COLO829 (cell line): ENCODE measurements at regions not wholly inside any gene's neighbourhood (a gene's known extent, or its start where the extent isn't known, plus 50 kb on each side); places are given as distances from the start of the nearest gene placed in this dataset.

Experiments
- DNase-seq: peaks from one replicate; pipeline ENCODE4 v3.0.0; 2012; ENCODE audit warnings: low spot score

GRCh38 chr7:46233585-46234329, 312.7 kb upstream of the IGFBP3 start:
- DNase-seq, result no peak

- DNase-seq, result no peak
Observed at GRCh38 chr7:46230990-46231305, 309.9 kb upstream of the IGFBP3 start.

- no peak for DNase-seq
Observed at GRCh38 chr7:46230298-46230989, 309.4 kb upstream of the IGFBP3 start.

- DNase-seq, result peak; percentile 69
Observed at GRCh38 chr7:46229409-46229808, 308.3 kb upstream of the IGFBP3 start.

GRCh38 chr7:46226860-46227259, 305.8 kb upstream of the IGFBP3 start:
- DNase-seq, result no peak

GRCh38 chr7:46224363-46224762, 303.3 kb upstream of the IGFBP3 start:
- no peak for DNase-seq

- no peak for DNase-seq
Observed at GRCh38 chr7:46220066-46220630, 299.1 kb upstream of the IGFBP3 start.

GRCh38 chr7:46218461-46219200, 297.6 kb upstream of the IGFBP3 start:
- peak; percentile 99 for DNase-seq

GRCh38 chr7:46215987-46216567, 295.0 kb upstream of the IGFBP3 start:
- peak; percentile 97 for DNase-seq

- DNase-seq, result no peak
Observed at GRCh38 chr7:46214526-46214925, 293.5 kb upstream of the IGFBP3 start.

GRCh38 chr7:46213154-46213537, 292.1 kb upstream of the IGFBP3 start:
- no peak for DNase-seq

GRCh38 chr7:46212425-46213153, 291.5 kb upstream of the IGFBP3 start:
- no peak for DNase-seq

GRCh38 chr7:46210467-46210866, 289.4 kb upstream of the IGFBP3 start:
- DNase-seq, result no peak

- DNase-seq, result no peak
Observed at GRCh38 chr7:46209611-46210388, 288.7 kb upstream of the IGFBP3 start.

- DNase-seq, result no peak
Observed at GRCh38 chr7:46208635-46209525, 287.8 kb upstream of the IGFBP3 start.

- no peak for DNase-seq
Observed at GRCh38 chr7:46207931-46208634, 287.0 kb upstream of the IGFBP3 start.

GRCh38 chr7:46206476-46207060, 285.5 kb upstream of the IGFBP3 start:
- DNase-seq, result no peak

- no peak for DNase-seq
Observed at GRCh38 chr7:46205478-46205877, 284.4 kb upstream of the IGFBP3 start.

- DNase-seq, result no peak
Observed at GRCh38 chr7:46203926-46204325, 282.9 kb upstream of the IGFBP3 start.
